CD4-positive, alpha-beta memory T cell (primary cell): ENCODE measurements at regions not wholly inside any gene's neighbourhood (a gene's known extent, or its start where the extent isn't known, plus 50 kb on each side); places are given as distances from the start of the nearest gene placed in this dataset.
"Not testable (repeated sequence)": the region's sequence is repeated elsewhere in the genome, so short reads cannot be mapped to it uniquely, and the experiment has no call there.

Experiments
- CTCF ChIA-PET: fragments of 350-600 bp; sonication (Branson Sonifier 250); formaldehyde crosslinking; loops from one replicate; lab custom pipeline; 2021; ENCODE audit warnings: inconsistent platforms; ENCODE audit not compliant: partially characterized antibody; lab: Charles Lee
- POLR2A ChIA-PET: fragments of 350-600 bp; sonication (Branson Sonifier 250); formaldehyde crosslinking; loops from one replicate; lab custom pipeline; 2021; ENCODE audit not compliant: partially characterized antibody; lab: Charles Lee
- DNase-seq, 5 donors: peaks; one replicate each; pipeline versions ENCODE4 v3.0.0 to v3.0.0-alpha.2; 2020 to 2022; ENCODE audit warnings: mixed read lengths in 1 of 5
- H3K27ac ChIP-seq: one replicate; pipeline ENCODE4 v1.7.0; 2013; ENCODE audit warnings: low read depth, low read length
- H3K27me3 ChIP-seq: 2 replicates; pipeline ENCODE4 v1.7.0; 2013; ENCODE audit warnings: mild to moderate bottlenecking, low read length, moderate library complexity; ENCODE audit not compliant: insufficient read depth
- H3K36me3 ChIP-seq: 2 replicates; pipeline ENCODE4 v1.7.0; 2013; ENCODE audit warnings: mild to moderate bottlenecking, low read length, moderate library complexity; ENCODE audit not compliant: insufficient read depth
- H3K4me1 ChIP-seq: 2 replicates; pipeline ENCODE4 v1.7.0; 2013; ENCODE audit warnings: mild to moderate bottlenecking, low read length, moderate library complexity; ENCODE audit not compliant: insufficient read depth
- H3K4me3 ChIP-seq, 2 donors: one replicate each; pipeline ENCODE4 v1.7.0; 2013; ENCODE audit warnings: low read length in 2 of 2, mild to moderate bottlenecking in 1 of 2
- H3K9me3 ChIP-seq, 2 donors: one replicate each; pipeline ENCODE4 v1.7.0; 2013; ENCODE audit warnings: low read length in 2 of 2, control low read depth in 1 of 2; ENCODE audit not compliant: control insufficient read depth in 1 of 2
- H3K27ac Mint-ChIP-seq, 7 donors: one replicate each; pipeline ENCODE4 v1.8.0; 2020 to 2021; ENCODE audit warnings: mixed read lengths in 7 of 7, mild to moderate bottlenecking in 6 of 7, inconsistent platforms in 3 of 7, moderate library complexity in 3 of 7
- H3K27me3 Mint-ChIP-seq, 2 donors: one replicate each; pipeline ENCODE4 v1.8.0; 2020 to 2021; ENCODE audit warnings: mixed read lengths in 2 of 2
- H3K36me3 Mint-ChIP-seq, 2 donors: one replicate each; pipeline ENCODE4 v1.8.0; 2020 to 2021; ENCODE audit warnings: mixed read lengths in 2 of 2, inconsistent platforms in 1 of 2, mild to moderate bottlenecking in 1 of 2
- H3K4me1 Mint-ChIP-seq, 4 donors: one replicate each; pipeline ENCODE4 v1.8.0; 2020 to 2021; ENCODE audit warnings: mixed read lengths in 4 of 4, mild to moderate bottlenecking in 1 of 4
- H3K4me3 Mint-ChIP-seq, 8 donors: one replicate each; pipeline ENCODE4 v1.8.0; 2020 to 2021; ENCODE audit warnings: mixed read lengths in 8 of 8, mild to moderate bottlenecking in 7 of 8, moderate library complexity in 6 of 8, inconsistent platforms in 3 of 8
- H3K9me3 Mint-ChIP-seq, 8 donors: one replicate each; pipeline ENCODE4 v1.8.0; 2020 to 2021; ENCODE audit warnings: mixed read lengths in 8 of 8, mild to moderate bottlenecking in 5 of 8, inconsistent platforms in 3 of 8, moderate library complexity in 1 of 8
- intact Hi-C: fragments of 100-400 bp; cut with micrococcal nuclease; formaldehyde crosslinking; loops from one replicate; pipeline ENCODE4 v1.15.1; 2023

GRCh38 chr1:232339073-232339472, 290.9 kb downstream of the SIPA1L2 start:
- intact Hi-C loops, result no loop called here
- ChIA-PET POLR2A (no interaction called here), CTCF (interaction anchor here (1.1 kb wide), 1 partner anchor 8 kb away, joined by 4 read pairs; no protein-coding TSS in a partner anchor)
- Histone ChIP-seq H3K27ac (no peak overlapping the region), H3K4me3 (no peak overlapping the region), H3K36me3 (no peaks in the 10 kb centered on the region), H3K27me3 (no peaks in the 10 kb centered on the region), H3K9me3 (no peaks in the 10 kb centered on the region), H3K4me1 (peaks cover 22% of the 10 kb centered on the region)
- no peaks in the 10 kb centered on the region for H3K36me3 Mint-ChIP-seq
- DNase-seq, result no peak
- peaks cover 0 to 6% of the 10 kb centered on the region in 2 donors for H3K27me3 Mint-ChIP-seq
- H3K9me3 Mint-ChIP-seq, result peaks cover 0 to 7% (median 2%) of the 10 kb centered on the region in 8 donors
- no peak overlapping the region for H3K27ac Mint-ChIP-seq
- no peak overlapping the region for H3K4me3 Mint-ChIP-seq
- H3K4me1 Mint-ChIP-seq, result peaks cover 7 to 26% (median 18%) of the 10 kb centered on the region in 4 donors

DNA sequence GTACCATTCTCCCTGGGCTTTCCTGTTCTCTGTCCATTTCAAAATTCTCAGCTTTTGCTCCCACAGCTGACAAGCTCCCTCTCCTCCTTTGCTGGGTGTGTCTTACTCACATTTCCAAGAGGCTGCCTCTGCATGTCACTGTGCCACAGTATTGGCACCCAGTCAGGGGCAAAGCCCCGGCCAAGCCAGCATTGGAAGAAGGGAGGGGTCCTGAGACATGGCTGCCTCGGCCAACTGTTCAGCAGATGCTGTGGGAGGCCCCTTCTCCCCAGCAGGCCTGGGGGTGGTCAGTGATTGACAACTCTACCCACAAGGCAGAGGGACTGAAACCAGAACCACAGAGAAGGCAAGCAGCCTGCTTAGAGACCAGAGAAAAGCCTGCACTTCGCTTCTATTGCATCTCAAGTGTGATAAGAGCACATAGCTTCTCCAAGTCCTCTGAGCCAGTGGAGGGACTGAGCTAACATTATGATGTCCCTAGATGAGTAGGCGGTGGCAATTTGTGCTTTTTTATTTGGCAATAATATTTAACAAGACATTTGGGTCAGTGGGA, 294.1 kb downstream of the SIPA1L2 start:
- no peak for DNase-seq
- intact Hi-C loops, result no loop called here
- Mint-ChIP-seq H3K9me3 (peaks cover 0 to 3% (median under 1%) of the 10 kb centered on the region in 8 donors), H3K4me3 (peak overlapping the region in 5 of 8 donors; percentile 32 to 69 (median 62)), H3K27me3 (peaks cover 0 to 8% of the 10 kb centered on the region in 2 donors), H3K36me3 (no peaks in the 10 kb centered on the region), H3K4me1 (peaks cover 7 to 32% (median 21%) of the 10 kb centered on the region in 4 donors), H3K27ac (peak overlapping the region in 5 of 7 donors; percentile 39 to 92 (median 85))
- CTCF ChIA-PET, result interaction anchor here (0.6 to 1.7 kb wide), 3 partner anchors 17 to 1456 kb away, joined by 3 to 6 read pairs (median 3); no protein-coding TSS in a partner anchor
- peaks cover 22% of the 10 kb centered on the region for H3K4me1 ChIP-seq
- POLR2A ChIA-PET, result no interaction called here
- no peaks in the 10 kb centered on the region for H3K9me3 ChIP-seq
- H3K27ac ChIP-seq, result no peak overlapping the region
- no peaks in the 10 kb centered on the region for H3K36me3 ChIP-seq
- H3K27me3 ChIP-seq, result no peaks in the 10 kb centered on the region
- no peak overlapping the region for H3K4me3 ChIP-seq

DNA sequence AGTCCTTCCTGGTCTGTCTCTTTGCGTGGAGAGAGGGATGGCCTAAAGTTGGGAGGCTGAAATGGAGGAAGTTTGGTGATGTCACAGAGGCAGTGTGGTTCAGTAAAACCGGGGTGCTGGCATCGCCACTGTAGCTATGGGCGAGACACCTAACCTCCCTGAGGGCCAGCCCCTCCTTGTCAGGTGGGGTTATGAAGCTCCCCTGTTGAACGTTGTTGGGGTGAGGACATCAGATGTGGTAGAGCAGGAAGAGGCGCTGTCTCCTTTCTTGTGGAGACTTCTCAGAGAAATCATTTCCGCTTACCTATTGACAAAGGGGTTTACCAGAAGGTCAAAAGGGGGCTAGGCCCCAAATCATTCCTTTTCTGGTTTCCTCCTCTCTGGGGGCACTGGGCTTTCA, 294.7 kb downstream of the SIPA1L2 start:
- peak; percentile 62 to 78 (median 64) for DNase-seq
- Histone ChIP-seq H3K9me3 (no peaks in the 10 kb centered on the region), H3K4me1 (peaks cover 22% of the 10 kb centered on the region), H3K27ac (no peak overlapping the region), H3K36me3 (no peaks in the 10 kb centered on the region), H3K4me3 (no peak overlapping the region), H3K27me3 (no peaks in the 10 kb centered on the region)
- Mint-ChIP-seq H3K9me3 (peaks cover 0 to 4% (median under 1%) of the 10 kb centered on the region in 8 donors), H3K4me1 (peaks cover 7 to 32% (median 21%) of the 10 kb centered on the region in 4 donors), H3K4me3 (peak overlapping the region in 7 of 8 donors; percentile 32 to 69 (median 53)), H3K27ac (peak overlapping the region; percentile 7 to 92 (median 85)), H3K36me3 (no peaks in the 10 kb centered on the region), H3K27me3 (peaks cover 0 to 8% of the 10 kb centered on the region in 2 donors)
- intact Hi-C loops, result no loop called here
- CTCF ChIA-PET, result interaction anchor here (0.6 to 1.7 kb wide), 3 partner anchors 16 to 1457 kb away, joined by 3 to 6 read pairs (median 3); no protein-coding TSS in a partner anchor
- POLR2A ChIA-PET, result no interaction called here

GRCh38 chr1:232334811-232335210, 295.1 kb downstream of the SIPA1L2 start:
- H3K36me3 Mint-ChIP-seq, result no peaks in the 10 kb centered on the region
- CTCF ChIA-PET, result interaction anchor here (0.9 to 1.7 kb wide), 2 partner anchors 16 to 293 kb away, joined by 3 to 6 read pairs; no protein-coding TSS in a partner anchor
- DNase-seq, result no peak

GRCh38 chr1:232334246-232334645, 295.7 kb downstream of the SIPA1L2 start:
- Mint-ChIP-seq H3K4me3 (peak overlapping the region in 1 of 8 donors; percentile 9), H3K36me3 (no peaks in the 10 kb centered on the region), H3K9me3 (peaks cover 0 to 4% (median under 1%) of the 10 kb centered on the region in 8 donors), H3K4me1 (peaks cover 7 to 32% (median 21%) of the 10 kb centered on the region in 4 donors), H3K27me3 (peaks cover 0 to 8% of the 10 kb centered on the region in 2 donors), H3K27ac (peak overlapping the region in 2 of 7 donors; percentile 22 to 25)
- H3K4me3 ChIP-seq, result no peak overlapping the region
- H3K9me3 ChIP-seq, result no peaks in the 10 kb centered on the region
- no peak overlapping the region for H3K27ac ChIP-seq
- no peaks in the 10 kb centered on the region for H3K36me3 ChIP-seq
- H3K27me3 ChIP-seq, result no peaks in the 10 kb centered on the region
- intact Hi-C loops, result no loop called here
- ChIA-PET CTCF (interaction anchor here (0.6 to 1.7 kb wide), 3 partner anchors 13 to 293 kb away, joined by 3 to 6 read pairs (median 3); no protein-coding TSS in a partner anchor), POLR2A (no interaction called here)
- peaks cover 22% of the 10 kb centered on the region for H3K4me1 ChIP-seq
- DNase-seq, result no peak

More at GRCh38 chr1:232334811-232335210, 295.1 kb downstream of the SIPA1L2 start:
- POLR2A ChIA-PET, result no interaction called here
- Mint-ChIP-seq H3K27me3 (peaks cover 0 to 8% of the 10 kb centered on the region in 2 donors), H3K27ac (peak overlapping the region in 5 of 7 donors; percentile 71 to 92 (median 86)), H3K4me3 (peak overlapping the region in 5 of 8 donors; percentile 17 to 69 (median 53)), H3K9me3 (peaks cover 0 to 4% (median under 1%) of the 10 kb centered on the region in 8 donors), H3K4me1 (peaks cover 7 to 32% (median 21%) of the 10 kb centered on the region in 4 donors)
- Histone ChIP-seq H3K27me3 (no peaks in the 10 kb centered on the region), H3K4me3 (no peak overlapping the region), H3K27ac (no peak overlapping the region), H3K9me3 (no peaks in the 10 kb centered on the region), H3K36me3 (no peaks in the 10 kb centered on the region), H3K4me1 (peaks cover 22% of the 10 kb centered on the region)
- intact Hi-C loops, result no loop called here

GRCh38 chr1:232333419-232333767, 296.5 kb downstream of the SIPA1L2 start:
- no peaks in the 10 kb centered on the region for H3K27me3 ChIP-seq
- no peak overlapping the region for H3K4me3 Mint-ChIP-seq
- H3K9me3 ChIP-seq, result no peaks in the 10 kb centered on the region
- no peaks in the 10 kb centered on the region for H3K36me3 Mint-ChIP-seq
- H3K27me3 Mint-ChIP-seq, result peaks cover 0 to 8% of the 10 kb centered on the region in 2 donors
- peaks cover 22% of the 10 kb centered on the region for H3K4me1 ChIP-seq
- H3K36me3 ChIP-seq, result no peaks in the 10 kb centered on the region
- H3K9me3 Mint-ChIP-seq, result peaks cover 0 to 4% (median under 1%) of the 10 kb centered on the region in 8 donors
- H3K4me3 ChIP-seq, result no peak overlapping the region
- ChIA-PET CTCF (interaction anchor here (1.4 kb wide), 1 partner anchor 12 kb away, joined by 3 read pairs; no protein-coding TSS in a partner anchor), POLR2A (no interaction called here)
- H3K27ac Mint-ChIP-seq, result no peak overlapping the region
- H3K27ac ChIP-seq, result no peak overlapping the region
- intact Hi-C loops, result no loop called here
- no peak for DNase-seq
- H3K4me1 Mint-ChIP-seq, result peaks cover 7 to 32% (median 21%) of the 10 kb centered on the region in 4 donors

DNA sequence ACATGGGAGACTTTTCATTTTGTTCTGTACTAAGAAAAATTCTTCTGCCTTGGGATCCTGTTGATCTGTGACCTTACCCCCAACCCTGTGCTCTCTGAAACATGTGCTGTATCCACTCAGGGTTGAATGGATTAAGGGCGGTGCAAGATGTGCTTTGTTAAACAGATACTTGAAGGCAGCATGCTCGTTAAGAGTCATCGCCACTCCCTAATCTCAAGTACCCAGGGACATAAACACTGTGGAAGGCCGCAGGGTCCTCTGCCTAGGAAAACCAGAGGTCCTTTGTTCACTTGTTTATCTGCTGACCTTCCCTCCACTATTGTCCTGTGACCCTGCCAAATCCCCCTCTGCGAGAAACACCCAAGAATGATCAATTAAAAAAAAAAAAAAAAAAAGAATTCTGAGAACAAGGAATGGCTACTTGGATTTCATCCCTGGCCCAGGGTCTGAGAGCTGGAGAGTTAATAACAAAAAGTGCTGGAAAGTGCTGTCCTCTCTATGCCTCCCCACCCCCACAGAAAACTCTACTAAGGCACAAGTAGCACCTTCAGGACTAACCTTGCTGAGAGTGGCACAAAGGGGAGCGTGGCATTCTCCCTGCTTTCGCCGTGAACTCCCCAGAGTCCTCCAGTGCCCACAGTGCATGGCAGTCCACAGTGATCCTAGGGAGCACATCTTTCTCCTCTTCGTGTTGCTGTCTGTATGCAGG, 297.1 kb downstream of the SIPA1L2 start:
- H3K27ac ChIP-seq, H3K9me3 Mint-ChIP-seq, H3K27ac Mint-ChIP-seq, POLR2A ChIA-PET, H3K9me3 ChIP-seq, DNase-seq, H3K4me3 ChIP-seq, H3K27me3 ChIP-seq, H3K36me3 ChIP-seq, H3K27me3 Mint-ChIP-seq, intact Hi-C loops, H3K36me3 Mint-ChIP-seq, H3K4me3 Mint-ChIP-seq: not testable (repeated sequence)
- CTCF ChIA-PET, result interaction anchor here (1.4 kb wide), 1 partner anchor 12 kb away, joined by 3 read pairs; no protein-coding TSS in a partner anchor
- peaks cover 22% of the 10 kb centered on the region for H3K4me1 ChIP-seq
- H3K4me1 Mint-ChIP-seq, result peaks cover 7 to 32% (median 21%) of the 10 kb centered on the region in 4 donors
